AG20443 (cell line): ENCODE measurements at regions not wholly inside any gene's neighbourhood (a gene's known extent, or its start where the extent isn't known, plus 50 kb on each side); places are given as distances from the start of the nearest gene placed in this dataset.
"Not testable (repeated sequence)": the region's sequence is repeated elsewhere in the genome, so short reads cannot be mapped to it uniquely, and the experiment has no call there.

Experiments
- DNase-seq: peaks from one replicate; pipeline ENCODE4 v3.0.0; 2012; ENCODE audit warnings: low spot score, mixed read lengths

DNA sequence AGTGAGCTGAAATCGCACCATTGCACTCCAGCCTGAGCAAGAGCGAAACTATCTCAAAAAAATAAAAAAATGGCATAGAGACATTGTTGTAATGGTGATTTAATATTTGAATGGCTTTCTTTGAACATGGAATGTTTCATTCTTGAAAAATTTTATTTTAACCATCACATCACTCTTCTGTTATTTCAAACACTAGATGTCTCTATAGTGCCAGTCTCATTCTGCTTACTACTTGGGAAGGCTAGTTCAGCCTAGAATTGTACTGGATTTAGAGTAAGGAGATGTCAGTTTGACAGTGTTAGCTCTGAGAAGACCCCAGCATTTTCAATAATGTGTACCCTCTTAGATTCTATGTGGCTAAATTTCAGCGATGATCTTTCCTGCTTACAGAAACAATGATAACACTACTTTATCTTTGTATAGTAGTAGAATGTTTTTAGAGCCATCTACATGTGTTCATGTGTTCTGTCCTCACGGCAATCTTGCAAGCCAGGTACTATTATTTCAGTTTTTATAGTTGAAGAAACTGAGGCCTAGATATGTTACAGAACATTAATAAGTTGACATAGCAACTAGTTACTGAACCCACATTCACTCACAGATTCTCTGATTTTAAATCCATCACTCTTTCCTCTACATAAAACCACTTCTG is 142.9 kb upstream of the ZSWIM2 start:
- DNase-seq, result no peak

GRCh38 chr2:186984966-186985365 is 136.0 kb upstream of the ZSWIM2 start:
- no peak for DNase-seq

DNA sequence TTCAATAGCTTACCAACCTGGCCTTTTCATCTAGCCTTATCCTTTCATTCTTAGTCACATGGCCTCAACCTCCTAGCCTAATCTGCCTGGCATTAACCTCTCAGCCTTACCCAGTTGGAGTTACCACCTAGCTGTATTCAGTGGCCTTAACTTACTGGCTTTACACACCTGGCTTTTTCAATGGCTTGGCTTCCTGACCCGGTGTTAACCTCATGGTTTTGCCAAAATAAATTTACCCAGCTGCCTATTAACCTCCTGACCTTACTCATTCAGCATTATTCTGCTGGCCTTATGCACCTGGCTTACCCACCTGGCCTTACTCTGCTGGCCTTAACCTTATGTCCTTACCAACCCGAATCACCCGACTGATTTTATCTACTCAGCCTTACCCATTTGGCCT is 135.5 kb upstream of the ZSWIM2 start:
- DNase-seq, result no peak

GRCh38 chr2:186980787-186981550 is 132.0 kb upstream of the ZSWIM2 start:
- no peak for DNase-seq

GRCh38 chr2:186980117-186980442 is 131.1 kb upstream of the ZSWIM2 start:
- DNase-seq, result no peak

DNA sequence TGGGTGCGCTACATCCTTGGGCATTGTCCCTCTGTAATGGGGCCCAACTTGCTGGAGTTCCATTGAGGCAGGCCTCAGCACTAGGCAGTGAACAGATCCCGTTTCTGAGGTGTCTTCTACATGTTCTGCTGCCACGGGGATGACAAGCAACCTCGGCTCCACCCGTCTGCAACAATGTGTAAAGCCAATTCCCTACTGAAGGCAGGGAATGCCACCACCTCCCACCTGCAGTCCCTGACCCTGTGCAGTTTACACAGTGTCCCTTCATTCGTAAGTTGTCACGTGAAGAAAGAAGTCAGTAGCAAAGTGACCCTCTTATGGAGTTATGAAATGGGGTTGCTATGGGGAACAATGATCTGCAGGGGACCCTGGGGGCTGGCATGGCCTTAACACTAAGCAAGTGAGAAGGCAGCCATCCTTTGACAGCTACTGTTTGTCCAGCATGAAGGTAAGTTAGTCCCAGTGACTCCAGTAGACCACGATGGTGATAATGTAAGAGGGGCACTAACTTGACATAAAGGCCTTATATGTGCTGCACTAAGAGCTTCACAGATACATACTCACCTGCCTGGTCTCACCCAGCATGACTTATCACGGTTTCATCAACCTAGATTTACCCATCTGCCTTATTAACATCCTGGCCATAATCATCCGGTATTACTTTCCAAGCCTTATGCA is 130.6 kb upstream of the ZSWIM2 start:
- DNase-seq, result no peak

DNA sequence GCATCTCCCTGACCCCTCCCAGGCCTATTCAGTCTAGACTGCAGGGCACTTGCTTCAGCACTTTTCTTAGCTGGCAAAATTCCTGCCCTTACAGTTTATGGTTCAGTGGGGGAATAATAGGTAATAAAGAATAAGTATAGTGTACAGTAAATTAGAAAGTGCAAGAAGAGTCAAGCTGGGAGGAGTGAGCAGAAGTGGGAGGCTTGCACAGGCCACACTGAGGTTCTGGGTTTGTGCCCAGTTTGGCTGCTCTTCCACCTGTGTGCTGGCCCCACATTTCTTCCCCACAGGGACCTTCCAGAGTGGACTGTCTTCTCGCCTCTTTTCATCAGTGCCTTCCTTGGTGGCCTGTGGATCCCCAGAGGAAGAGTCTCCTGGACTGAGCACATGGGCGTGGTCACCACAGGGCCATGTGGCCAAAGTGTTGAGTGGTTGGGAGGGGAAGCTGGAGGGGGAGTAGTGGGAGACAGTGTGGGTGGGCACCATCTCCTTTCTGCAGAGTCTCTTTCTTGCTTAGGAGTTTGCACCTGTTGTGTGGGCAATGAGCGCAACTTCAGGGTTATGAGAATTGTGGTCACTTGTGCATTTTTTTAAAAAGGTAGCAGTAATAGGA is 128.6 kb upstream of the ZSWIM2 start:
- no peak for DNase-seq

DNA sequence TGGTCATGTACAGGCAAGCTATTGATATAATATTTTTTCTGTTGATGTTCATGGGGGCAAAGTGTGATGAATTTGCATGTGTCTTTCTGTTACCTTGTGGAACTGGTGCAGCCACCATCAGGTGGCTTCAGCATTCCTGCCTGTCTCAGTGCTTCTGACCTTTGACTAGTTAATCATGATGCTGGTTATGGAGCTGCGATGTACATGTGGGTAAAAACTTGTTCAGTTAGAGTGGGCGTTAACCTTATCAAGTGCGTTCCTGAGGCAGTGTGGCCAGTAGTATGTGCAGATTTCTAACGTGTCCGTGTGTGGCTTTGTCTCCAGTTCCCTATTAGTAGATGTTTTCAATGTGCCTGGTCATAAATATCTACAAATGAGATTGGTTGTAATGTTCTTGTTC is 127.4 kb upstream of the ZSWIM2 start:
- DNase-seq, result no peak

GRCh38 chr2:186972281-186972970 is 123.5 kb upstream of the ZSWIM2 start:
- DNase-seq, result no peak

DNA sequence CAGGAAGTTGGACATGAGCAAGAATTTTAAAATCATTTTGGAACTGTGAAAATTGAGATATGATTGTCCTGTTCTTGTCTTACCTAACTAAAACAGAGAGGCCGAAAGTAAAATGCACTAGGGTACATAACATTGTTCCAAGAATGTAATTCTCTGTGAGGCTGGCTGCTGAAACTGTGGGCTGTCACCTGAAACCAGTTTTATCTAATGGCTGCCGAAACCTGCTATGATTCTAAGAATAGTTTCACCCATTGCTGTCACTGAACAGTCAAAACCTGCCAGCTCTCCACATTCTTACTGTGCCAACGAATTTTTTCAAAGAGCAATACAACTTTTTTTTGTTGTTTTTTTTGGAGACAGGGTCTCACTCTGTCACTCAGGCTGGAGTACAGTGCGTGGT is 119.3 kb upstream of the ZSWIM2 start:
- no peak for DNase-seq

DNA sequence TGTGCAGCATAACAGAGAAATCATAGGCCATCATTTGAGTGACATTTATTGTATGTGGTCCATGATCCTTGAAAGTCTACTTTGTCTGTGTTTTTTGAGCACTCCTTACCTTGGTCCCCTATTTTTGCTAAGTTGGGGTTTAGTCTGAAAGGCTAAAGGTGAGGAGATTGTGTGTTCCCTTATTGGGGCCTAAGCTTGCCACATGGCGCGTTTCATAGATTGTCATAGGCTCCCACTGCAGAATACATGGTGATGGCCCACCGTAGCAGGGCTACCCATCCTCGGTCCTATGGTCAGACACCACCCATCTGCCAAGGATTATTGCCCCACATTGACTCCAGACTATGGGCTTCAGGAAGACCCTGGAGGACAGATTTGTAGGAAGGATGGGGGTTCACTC is 117.0 kb upstream of the ZSWIM2 start:
- DNase-seq, result no peak

GRCh38 chr2:186962085-186962747 is 113.2 kb upstream of the ZSWIM2 start:
- DNase-seq, result no peak

- DNase-seq, result not testable (repeated sequence)
Measured at GRCh38 chr2:186960241-186960640, 111.3 kb upstream of the ZSWIM2 start.

- no peak for DNase-seq
Measured at GRCh38 chr2:186959486-186959885, 110.5 kb upstream of the ZSWIM2 start.

DNA sequence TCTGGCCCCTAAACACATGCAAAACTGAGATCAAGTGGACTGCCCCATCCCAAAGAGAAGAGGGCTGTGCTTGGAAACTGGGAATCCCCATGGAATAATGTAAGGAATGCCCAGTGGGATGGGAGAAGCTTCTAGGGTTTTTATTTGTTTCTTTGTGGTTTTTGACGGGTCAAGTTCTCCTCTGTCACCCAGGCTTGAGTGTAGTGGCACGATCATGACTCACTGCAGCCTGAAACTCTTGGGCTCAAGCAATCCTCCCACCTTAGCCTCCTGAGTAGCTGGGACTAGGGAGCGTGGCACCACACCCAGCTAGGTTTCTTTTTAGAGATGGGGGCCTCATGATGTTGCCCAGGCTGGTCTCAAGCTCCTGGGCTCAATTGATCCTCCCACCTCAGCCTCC is 101.7 kb upstream of the ZSWIM2 start:
- DNase-seq, result no peak

DNA sequence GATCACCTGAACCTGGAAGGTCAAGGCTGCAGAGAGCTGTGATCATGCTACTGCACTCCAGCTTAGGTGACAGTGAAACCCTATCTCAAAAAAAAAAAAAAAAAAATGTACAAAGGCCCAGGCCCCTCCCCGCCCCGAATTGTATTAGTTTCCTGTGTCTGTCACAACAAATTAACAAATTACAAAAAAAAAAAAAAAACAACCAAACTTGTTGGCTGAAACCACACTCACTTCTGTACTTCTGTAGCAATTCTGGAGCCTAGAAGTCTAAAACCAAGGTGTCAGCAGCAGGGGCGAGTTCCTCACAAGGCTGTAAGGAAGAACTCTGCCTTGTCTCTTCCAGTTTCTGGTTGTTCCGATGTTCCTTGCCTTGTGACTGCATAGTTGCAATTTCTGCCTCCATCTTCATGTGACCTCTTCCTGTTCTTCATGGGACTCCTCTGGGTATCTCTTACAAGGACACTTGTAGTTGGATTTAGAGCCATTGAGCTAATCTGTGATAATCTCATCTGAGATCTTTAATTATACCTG is 100.8 kb upstream of the ZSWIM2 start:
- no peak for DNase-seq

GRCh38 chr2:186947516-186947915 is 98.5 kb upstream of the ZSWIM2 start:
- no peak for DNase-seq

DNA sequence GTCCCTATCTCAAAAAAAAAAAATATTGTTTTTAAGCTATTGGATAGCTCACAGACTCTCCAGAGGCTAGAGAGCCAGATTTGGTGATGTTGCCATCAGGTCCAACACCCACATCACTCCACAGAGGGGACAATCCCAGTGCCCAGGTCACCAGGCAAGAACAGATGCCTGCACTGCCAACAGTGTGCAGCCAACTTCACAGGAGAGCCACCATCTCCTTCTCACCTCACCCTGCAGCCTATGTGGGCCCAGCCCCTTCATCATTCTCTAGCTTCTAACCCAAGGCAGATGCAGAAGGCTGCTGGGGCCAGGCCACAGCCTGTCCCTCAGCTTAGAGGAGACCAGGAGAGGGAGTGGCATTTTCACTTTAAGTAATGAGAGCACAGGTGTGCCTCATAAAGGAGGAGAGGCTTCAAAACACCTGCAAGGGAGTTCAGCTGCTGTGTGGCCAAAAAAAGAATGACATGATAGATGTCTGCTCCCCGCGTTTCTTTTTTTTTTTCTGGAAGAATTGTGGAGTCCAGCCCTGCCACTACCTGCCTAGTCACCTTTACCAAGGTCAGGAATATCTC is 98.0 kb upstream of the ZSWIM2 start:
- DNase-seq, result no peak

- no peak for DNase-seq
Measured at GRCh38 chr2:186941853-186942252, 92.9 kb upstream of the ZSWIM2 start.

GRCh38 chr2:186940463-186940862 is 91.5 kb upstream of the ZSWIM2 start:
- DNase-seq, result no peak

- DNase-seq, result no peak
Measured at GRCh38 chr2:186934420-186934819, 85.5 kb upstream of the ZSWIM2 start.
